ENCODE measurements at regions not wholly inside any gene's neighbourhood (a gene's known extent, or its start where the extent isn't known, plus 50 kb on each side); places are given as distances from the start of the nearest gene placed in this dataset.
"Not testable (repeated sequence)": the region's sequence is repeated elsewhere in the genome, so short reads cannot be mapped to it uniquely, and the experiment has no call there.

DNA sequence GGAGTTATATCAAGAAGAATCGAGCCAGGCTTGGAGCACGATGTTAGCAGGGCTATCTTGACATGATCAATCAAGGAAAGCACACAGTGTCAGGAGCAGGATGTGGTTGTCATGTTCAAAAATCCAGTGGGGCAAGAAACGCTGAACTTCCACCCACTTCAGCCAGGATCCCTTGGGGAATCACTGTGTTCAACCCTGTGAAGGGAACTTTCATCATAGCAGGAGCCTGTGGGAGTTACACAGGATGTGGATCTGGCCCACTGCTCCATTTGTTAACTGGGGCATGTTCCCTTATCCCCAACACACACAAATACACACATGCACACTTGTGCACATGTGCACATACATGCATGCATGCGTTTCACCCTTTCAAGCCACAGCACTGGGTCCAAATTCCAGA lies 619.3 kb downstream of the SPATA31A6 start:
- TF ChIP-seq, protein P1, sequence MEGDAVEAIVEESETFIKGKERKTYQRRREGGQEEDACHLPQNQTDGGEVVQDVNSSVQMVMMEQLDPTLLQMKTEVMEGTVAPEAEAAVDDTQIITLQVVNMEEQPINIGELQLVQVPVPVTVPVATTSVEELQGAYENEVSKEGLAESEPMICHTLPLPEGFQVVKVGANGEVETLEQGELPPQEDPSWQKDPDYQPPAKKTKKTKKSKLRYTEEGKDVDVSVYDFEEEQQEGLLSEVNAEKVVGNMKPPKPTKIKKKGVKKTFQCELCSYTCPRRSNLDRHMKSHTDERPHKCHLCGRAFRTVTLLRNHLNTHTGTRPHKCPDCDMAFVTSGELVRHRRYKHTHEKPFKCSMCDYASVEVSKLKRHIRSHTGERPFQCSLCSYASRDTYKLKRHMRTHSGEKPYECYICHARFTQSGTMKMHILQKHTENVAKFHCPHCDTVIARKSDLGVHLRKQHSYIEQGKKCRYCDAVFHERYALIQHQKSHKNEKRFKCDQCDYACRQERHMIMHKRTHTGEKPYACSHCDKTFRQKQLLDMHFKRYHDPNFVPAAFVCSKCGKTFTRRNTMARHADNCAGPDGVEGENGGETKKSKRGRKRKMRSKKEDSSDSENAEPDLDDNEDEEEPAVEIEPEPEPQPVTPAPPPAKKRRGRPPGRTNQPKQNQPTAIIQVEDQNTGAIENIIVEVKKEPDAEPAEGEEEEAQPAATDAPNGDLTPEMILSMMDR (IDR thresholded peaks at IDR 0.05): not testable (repeated sequence)
- TF ChIP-seq POLR2A (IDR thresholded peaks at IDR 0.05): not testable (repeated sequence)
